NCI-H1105 (cell line): ENCODE measurements at regions not wholly inside any gene's neighbourhood (a gene's known extent, or its start where the extent isn't known, plus 50 kb on each side); places are given as distances from the start of the nearest gene placed in this dataset.
A peak's percentile ranks its signal among the peaks of the same experiment; 100 is the strongest.
"Not testable (repeated sequence)": the region's sequence is repeated elsewhere in the genome, so short reads cannot be mapped to it uniquely, and the experiment has no call there.

Source experiments
- DNase-seq: peaks from one replicate; lab custom pipeline; 2025; lab: John Stamatoyannopoulos, UW

DNA sequence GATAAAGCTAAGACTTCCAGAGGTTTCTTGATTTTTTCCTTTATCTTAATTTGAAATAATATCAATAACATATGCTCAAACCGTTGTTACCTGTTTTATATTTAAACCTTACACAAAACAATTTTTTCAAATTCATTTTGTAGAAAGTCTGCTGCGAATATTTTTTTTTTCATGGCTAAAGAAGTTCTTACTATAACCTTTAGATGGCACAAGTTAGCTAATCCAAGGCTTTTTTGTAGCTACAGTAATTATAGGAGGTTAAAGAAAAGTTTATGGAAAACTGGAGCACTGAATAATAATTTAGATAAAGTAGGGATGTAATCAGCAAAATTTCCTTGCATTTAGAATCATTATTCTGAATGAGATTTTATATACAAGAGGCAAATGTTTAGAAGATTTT, 78.0 kb upstream of the PNPT1 start:
- peak; percentile 28 for DNase-seq

DNA sequence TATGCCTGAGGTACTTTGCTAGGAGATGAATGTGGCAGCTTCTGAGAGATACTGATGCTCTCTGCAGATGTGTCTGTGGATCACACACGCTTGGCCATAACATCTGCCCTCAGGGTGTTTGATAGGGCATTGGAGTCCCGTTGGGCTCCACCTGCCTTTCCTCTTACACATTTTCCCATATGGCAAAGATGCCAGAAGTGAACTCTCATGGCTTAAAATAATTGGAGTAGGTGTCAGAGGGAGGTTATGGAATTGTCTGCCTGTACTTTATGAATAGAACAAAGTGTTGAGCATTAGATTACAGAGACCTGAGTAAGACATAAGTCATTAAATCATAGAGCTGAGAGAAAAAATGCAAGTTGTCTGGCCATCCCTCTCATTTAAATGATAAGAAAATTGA, 75.3 kb upstream of the PNPT1 start:
- DNase-seq = no peak

DNA sequence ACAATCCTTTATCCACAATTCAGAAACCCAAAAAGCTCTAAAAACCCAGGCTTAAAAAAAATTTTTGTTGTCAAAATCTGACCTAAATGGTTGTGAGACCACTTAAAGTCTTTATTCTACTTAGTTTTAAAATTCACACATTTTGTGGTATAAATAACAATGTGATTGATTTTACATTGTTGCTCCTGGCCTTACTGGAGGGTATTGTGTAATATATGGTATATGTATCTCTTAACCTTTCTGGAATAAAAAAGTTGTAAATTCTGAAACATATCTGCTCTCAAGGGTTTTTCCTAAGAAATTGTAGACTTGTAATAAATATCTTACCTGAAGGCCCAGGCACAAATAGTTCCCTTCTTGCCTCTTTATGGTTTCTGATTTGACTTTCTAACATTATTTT, 73.3 kb upstream of the PNPT1 start:
- no peak for DNase-seq

DNA sequence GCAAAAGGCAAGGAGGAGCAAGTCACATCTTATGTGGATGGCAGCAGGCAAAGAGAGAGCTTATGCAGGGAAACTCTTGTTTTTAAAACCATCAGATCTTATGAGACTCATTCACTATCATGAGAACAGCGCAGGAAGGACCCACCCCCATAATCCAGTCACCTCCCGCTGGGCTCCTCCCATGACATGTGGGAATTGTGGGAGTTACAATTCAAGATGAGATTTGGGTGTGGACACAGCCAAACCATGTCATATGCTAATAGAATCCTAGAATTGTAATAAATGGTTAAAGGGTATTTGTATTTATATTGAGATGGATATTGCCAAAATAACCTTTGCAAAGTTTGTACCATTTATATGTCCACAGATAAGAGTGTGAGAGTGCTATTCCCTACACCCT, 72.1 kb upstream of the PNPT1 start:
- not testable (repeated sequence) for DNase-seq

DNA sequence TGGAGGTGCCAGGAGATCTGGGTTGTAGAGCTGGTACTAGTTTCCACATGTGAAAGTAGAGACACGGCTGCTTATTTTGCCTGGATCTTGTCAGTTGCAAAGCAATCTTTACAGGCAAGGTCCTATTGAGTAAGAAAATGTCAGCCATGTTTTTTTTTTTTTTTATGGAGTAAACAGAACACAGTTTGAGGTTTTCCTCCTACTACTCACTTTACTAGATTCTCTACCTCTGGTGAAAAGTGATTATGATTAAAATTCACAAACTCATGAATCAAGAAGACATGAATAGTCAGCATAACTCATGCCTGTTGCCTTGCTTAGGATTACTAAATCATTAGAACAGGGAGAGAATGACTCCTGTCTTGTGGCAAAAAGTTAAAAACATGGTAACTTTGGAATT, 70.1 kb upstream of the PNPT1 start:
- DNase-seq = no peak

DNA sequence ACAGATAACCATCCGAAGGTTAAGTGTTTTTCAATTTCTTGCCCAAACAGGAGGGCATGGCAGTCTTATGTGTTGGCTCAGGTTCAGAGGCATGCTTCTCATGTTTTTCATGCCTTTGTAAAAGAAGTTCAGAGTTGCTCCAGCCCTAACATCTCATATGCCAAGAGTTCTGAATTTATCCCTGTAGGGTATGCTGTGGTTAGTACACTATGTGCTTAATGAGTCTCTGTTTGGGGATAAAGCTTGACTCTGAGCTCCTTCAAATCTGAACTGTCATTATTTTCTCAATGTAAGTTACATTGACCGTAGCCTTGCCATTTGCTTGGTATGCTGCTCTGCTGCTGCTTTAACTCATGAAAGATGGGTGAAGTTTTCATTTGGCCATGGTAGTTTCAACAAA, 67.9 kb upstream of the PNPT1 start:
- no peak for DNase-seq

DNA sequence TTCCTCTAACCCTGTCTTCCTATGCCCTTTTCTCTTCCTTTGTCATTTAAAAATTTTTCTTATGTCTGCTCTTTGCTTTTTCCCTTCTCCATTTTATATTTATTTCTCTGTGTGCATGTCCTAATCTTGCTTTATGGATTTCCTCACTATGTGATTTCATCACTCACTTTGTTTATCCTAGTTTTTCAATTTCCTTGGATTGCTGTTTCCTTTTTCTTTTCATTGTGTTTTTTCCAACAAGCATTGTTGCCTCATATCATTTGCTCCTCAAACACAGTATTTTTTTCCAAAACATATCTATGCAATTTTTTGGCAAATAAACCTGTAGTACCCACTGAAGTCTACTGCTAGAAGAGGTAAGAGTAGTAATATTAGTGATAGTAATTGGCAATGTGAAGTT, 67.4 kb upstream of the PNPT1 start:
- DNase-seq = no peak

DNA sequence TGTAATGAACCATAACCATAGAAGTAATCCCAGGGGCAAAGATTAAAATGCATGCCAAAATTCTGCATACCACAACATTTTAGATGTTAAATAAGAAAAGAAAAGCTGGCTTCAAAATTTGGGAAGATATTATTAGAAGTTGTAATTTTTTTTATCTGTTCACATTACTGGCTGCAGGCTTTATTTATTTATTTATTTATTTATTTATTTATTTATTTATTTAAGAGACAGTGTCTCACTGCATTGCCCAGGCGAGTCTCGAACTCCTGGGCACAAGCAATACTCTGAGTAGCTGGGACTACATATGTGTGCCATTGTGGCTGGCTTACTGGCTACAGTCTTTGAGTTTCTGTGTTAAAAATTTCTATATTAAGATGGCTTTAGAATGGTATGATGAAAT, 66.5 kb upstream of the PNPT1 start:
- no peak for DNase-seq

DNA sequence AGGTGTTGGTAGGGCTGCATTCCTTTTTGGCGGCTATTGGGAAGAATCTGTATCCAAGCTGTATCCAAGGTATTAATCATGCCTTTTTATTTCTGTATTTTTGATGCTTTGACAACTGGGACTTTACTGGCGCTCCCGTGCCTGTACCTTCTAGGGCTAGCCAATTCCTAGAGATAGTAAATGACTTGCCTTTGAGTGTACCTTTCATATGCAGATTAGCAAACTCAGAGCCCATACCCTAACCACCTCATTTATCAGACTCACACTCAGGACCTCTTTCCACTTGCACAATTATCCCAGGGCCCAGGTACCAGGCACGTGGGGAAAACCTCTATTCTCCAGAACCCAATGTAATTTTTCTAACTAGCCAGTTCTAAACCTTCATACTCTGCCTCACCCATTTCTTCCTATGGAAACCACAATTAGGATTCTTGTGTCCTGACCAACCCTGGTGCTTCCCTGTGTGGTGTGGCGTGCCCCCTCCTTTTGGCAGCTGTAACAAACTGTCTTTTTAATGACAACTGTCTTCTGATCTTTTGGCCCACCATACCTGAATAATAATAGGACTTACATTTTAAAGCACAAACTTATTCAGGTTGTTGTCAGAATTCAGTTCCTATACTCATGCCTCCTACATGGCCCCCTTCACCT, 65.8 kb upstream of the PNPT1 start:
- DNase-seq = no peak

DNA sequence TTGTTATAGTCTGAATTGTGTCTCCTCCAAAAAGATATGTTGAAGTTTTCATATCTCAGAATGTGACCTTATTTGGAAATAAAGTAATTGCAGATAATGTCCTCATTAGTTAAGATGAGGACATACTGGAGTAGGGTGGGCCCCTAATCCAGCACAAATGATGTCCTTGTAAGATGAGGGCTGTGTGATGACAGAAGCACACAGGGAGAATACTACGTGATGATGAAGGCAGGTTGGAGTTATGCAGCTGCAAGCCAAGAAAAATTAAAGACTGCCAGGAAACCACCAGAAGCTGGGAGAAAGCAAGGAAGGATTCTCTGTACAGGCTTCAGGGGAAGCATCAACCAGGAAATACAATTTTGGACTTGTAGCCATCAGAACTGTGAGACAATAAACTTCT, 58.3 kb upstream of the PNPT1 start:
- DNase-seq = no peak

DNA sequence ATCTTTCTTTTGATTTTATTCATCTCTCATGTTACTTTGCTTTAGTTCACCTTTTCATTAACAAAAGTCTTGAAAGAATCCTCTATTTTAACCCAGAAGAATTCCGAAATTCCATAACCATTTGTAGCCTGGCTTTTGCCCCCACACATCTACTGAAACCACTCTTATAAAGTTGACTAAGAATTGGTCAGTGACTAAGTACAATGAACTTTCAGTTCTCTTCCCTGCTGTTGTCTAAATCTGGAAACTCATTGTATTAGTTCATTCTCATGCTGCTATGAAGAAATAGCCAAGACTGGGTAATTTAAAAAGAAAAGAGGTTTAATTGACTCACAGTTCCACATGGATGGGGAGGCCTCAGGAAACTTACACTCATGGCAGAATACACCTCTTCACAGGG, 49.9 kb upstream of the PNPT1 start:
- DNase-seq = no peak
